NB4 (cell line): ENCODE measurements at regions not wholly inside any gene's neighbourhood (a gene's known extent, or its start where the extent isn't known, plus 50 kb on each side); places are given as distances from the start of the nearest gene placed in this dataset.

Source experiments
- DNase-seq: peaks from one replicate; pipeline ENCODE4 v3.0.0; 2010; ENCODE audit warnings: low read depth
- H3K4me3 ChIP-seq: one replicate; pipeline ENCODE4 v1.5.1; 2011; ENCODE audit warnings: mild to moderate bottlenecking, low read depth, low read length, moderate library complexity
- CTCF ChIP-seq: IDR thresholded peaks from one replicate; pipeline ENCODE4 v1.5.1; 2012; ENCODE audit warnings: low read depth, low read length
- MYC ChIP-seq: IDR thresholded peaks from 2 replicates; pipeline ENCODE4 v1.6.1; 2011; ENCODE audit warnings: low read depth, low read length
- POLR2A ChIP-seq: IDR thresholded peaks from 2 replicates; pipeline ENCODE4 v1.6.1; 2011; ENCODE audit warnings: mild to moderate bottlenecking; ENCODE audit not compliant: insufficient read length; ENCODE audit errors: extremely low read depth
- TF ChIP-seq, protein P1 (sequence below): IDR thresholded peaks from 2 replicates; pipeline ENCODE4 v1.6.1; 2011; ENCODE audit warnings: low read depth, low read length

DNA sequence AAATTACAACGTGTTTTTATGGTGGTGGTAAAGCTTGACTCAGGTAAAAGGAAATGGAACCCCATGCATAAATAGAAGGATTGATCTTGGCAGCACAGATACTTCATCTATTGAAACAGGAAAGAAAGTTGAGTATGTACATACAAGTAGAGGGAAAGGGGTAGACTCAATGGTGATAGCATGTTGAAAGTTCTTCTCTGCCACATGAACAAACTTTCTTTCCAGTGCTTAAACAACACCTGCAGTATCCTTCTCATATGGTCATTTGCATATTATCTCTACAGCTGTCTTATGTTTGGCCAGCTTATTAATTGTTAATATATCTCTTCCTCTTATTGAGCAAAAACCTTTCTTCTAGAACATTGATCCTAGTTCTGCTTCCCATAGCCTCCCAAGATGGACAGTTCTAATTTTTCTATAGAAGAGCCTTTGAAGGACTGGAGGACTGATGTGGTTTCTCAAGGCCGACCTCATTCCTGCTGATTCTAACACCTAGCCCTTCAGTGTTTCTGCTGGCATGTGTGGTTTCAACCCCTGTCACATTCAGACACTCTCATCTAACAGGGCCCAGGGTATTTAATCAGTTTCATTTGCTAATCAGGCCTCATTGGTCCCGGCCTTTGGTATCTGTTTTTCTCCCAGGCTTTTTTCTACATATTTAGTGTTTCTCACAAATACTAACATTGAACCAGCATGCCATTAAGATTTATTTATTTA lies 108.1 kb upstream of the SPRY1 start:
- TF ChIP-seq POLR2A (no peak), MYC (no peak), CTCF (no peak)
- TF ChIP-seq, protein P1, sequence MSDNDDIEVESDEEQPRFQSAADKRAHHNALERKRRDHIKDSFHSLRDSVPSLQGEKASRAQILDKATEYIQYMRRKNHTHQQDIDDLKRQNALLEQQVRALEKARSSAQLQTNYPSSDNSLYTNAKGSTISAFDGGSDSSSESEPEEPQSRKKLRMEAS = no peak
- no peak for DNase-seq
- no peak overlapping the region for H3K4me3 ChIP-seq

- DNase-seq = no peak
- H3K4me3 ChIP-seq = no peak overlapping the region
- TF ChIP-seq POLR2A (no peak), CTCF (no peak), MYC (no peak)
- TF ChIP-seq, protein P1 = no peak
Observed at GRCh38 chr4:123291329-123291728, 105.3 kb upstream of the SPRY1 start.

- no peak for TF ChIP-seq MYC
- TF ChIP-seq CTCF = no peak
- TF ChIP-seq, protein P1 = no peak
- TF ChIP-seq POLR2A = no peak
- no peak overlapping the region for H3K4me3 ChIP-seq
- no peak for DNase-seq
Observed at GRCh38 chr4:123297836-123298235, 98.8 kb upstream of the SPRY1 start.

DNA sequence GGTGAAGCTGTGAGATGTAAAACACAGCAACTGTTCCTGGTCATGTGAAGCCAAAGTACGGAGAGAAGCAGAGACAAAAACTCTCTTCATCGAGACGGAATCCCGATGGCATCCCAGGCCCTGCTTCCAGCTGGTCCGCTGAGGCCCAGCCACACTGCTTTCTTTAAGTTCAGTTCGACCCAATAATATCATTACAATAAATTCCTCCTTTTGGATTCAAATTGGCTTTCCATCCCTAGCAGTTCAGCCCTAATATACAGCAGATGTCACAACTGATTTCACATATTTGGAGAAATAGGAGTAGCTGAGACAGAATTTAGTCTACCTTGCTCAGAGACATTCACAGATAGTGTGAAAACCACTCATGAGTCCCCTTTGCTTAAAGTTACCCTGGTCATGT lies 98.3 kb upstream of the SPRY1 start:
- no peak overlapping the region for H3K4me3 ChIP-seq
- no peak for DNase-seq
- TF ChIP-seq, protein P1 = no peak
- TF ChIP-seq POLR2A = no peak
- TF ChIP-seq MYC = no peak
- TF ChIP-seq CTCF = no peak

DNA sequence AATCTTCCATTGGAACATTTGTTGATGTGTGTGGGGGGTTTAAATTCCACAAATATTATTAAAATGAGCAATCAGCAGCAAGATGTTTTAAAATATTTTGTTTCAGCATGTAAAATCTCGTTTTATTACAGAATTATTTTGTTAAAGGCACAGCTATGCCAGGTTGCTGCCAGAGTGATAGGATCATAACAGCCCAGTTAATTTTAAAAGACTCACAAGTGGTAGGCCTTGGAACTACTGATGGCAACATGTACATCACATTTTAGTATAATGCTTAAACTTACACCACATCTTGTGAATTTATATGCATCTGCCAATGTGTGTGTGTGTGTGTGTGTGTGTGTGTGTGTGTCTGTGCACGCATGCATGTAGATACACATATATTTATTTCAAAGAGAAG lies 97.8 kb upstream of the SPRY1 start:
- TF ChIP-seq, protein P1 = no peak
- TF ChIP-seq POLR2A = no peak
- no peak for TF ChIP-seq MYC
- TF ChIP-seq CTCF = no peak
- DNase-seq = no peak
- no peak overlapping the region for H3K4me3 ChIP-seq

GRCh38 chr4:123299212-123299691 lies 97.3 kb upstream of the SPRY1 start:
- H3K4me3 ChIP-seq = no peak overlapping the region
- peak; percentile 29 for DNase-seq
- TF ChIP-seq, protein P1 = no peak
- TF ChIP-seq POLR2A = no peak
- no peak for TF ChIP-seq CTCF
- no peak for TF ChIP-seq MYC
